ENCODE measurements at regions not wholly inside any gene's neighbourhood (a gene's known extent, or its start where the extent isn't known, plus 50 kb on each side); places are given as distances from the start of the nearest gene placed in this dataset.

DNA sequence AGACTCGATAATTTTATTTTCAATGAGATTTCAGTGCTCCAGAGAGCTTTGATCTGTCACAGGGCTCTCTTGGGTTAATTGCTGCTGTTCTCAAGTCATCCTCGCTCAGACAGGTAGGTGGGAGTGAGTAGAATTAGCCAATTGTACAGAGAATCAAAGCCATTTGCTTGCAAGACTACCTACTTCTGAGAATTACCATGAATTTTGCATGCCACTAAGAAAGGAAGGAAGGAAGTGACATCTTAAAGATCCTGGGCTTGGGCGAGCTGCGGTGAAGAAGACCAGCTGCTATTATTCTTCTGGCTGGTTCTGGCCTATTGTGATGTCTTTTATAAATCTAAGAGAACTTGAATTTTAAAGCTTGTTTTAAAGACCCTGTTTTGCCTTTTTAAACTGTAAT, 154.1 kb upstream of the LPP start:
- no TSS peak for BruUV-seq (replicated peaks)
- POLR2A ChIA-PET (ENCODE audit: unreplicated experiment) = no interaction called here
- H3F3A ChIP-seq (ENCODE audit: insufficient read depth, low read depth) = peaks cover 21% of the 10 kb centered on the region; the same call in 1 of the 2 replicates
- H3K27me3 ChIP-seq (ENCODE audit: insufficient read depth, low read depth) = no peaks in the 10 kb centered on the region
- CTCF ChIA-PET = interaction anchor here (0.6 kb wide), 1 partner anchor 917 kb away, joined by 3 read pairs; no protein-coding TSS in a partner anchor
- H3K4me3 ChIP-seq = no peak overlapping the region
- H3K79me2 ChIP-seq (ENCODE audit: low read depth) = no peaks in the 10 kb centered on the region
- H2AFZ ChIP-seq = no peak overlapping the region
- H3K4me2 ChIP-seq = no peak overlapping the region
- H3K27ac ChIP-seq = no peak overlapping the region
- no peaks in the 10 kb centered on the region for H4K20me1 ChIP-seq (ENCODE audit: insufficient read depth)
- no peak for DNase-seq
- H3K4me1 ChIP-seq (replicated peaks; ENCODE audit: insufficient read depth) = peaks cover 32% of the 10 kb centered on the region
- TF ChIP-seq CTCF (conservative IDR thresholded peaks at IDR 0.05) = no peak
- TF ChIP-seq EZH2 (IDR thresholded peaks at IDR 0.05; ENCODE audit: low read depth) = no peak
- intact Hi-C loops (cut with micrococcal nuclease; ENCODE audit: unreplicated experiment) = no loop called here
- no peaks in the 10 kb centered on the region for H3K9me3 ChIP-seq (ENCODE audit: insufficient read depth, low read depth)
- no peaks in the 10 kb centered on the region for H3K36me3 ChIP-seq (ENCODE audit: low read depth)
- no peaks in the 10 kb centered on the region for H3K9me2 ChIP-seq (ENCODE audit: insufficient read depth)

DNA sequence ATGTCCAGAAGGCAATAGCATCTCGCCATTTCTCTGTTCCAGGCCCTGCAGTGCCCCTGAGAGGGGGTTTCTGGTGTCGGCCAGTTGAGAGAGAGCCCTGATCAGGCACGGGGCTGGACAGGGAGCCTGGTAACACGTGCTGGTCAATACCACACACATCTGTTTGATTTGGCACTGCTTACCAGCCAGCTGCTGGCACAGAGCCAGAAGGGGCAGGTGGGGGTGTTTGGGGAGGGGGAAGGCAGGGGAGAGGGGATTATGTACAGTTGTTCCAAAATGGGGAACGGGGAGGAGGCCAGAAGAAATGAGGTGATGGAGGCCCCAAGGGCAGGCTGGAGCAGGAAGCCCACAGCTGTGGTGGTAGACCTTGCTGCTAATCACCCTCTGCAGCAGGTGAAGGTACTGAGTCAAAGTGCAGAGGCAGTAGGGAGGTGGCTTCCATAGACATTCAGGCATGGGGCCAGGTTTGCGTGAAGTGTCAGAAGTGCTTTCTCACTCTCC, 153.5 kb upstream of the LPP start:
- H3K27me3 ChIP-seq (ENCODE audit: insufficient read depth, low read depth) = no peaks in the 10 kb centered on the region
- H3K4me3 ChIP-seq = no peak overlapping the region
- BruUV-seq (replicated peaks) = no TSS peak
- DNase-seq = no peak
- H3K9me2 ChIP-seq (ENCODE audit: insufficient read depth) = no peaks in the 10 kb centered on the region
- no peak overlapping the region for H3K27ac ChIP-seq
- H2AFZ ChIP-seq = no peak overlapping the region
- intact Hi-C loops (cut with micrococcal nuclease; ENCODE audit: unreplicated experiment) = no loop called here
- no peaks in the 10 kb centered on the region for H3K36me3 ChIP-seq (ENCODE audit: low read depth)
- peaks cover 31% of the 10 kb centered on the region for H3K4me1 ChIP-seq (replicated peaks; ENCODE audit: insufficient read depth)
- H3F3A ChIP-seq (ENCODE audit: insufficient read depth, low read depth) = peaks cover 21% of the 10 kb centered on the region; the same call in 1 of the 2 replicates
- no peaks in the 10 kb centered on the region for H4K20me1 ChIP-seq (ENCODE audit: insufficient read depth)
- no peak overlapping the region for H3K4me2 ChIP-seq
- H3K9me3 ChIP-seq (ENCODE audit: insufficient read depth, low read depth) = no peaks in the 10 kb centered on the region
- POLR2A ChIA-PET (ENCODE audit: unreplicated experiment) = no interaction called here
- CTCF ChIA-PET = interaction anchor here (0.6 kb wide), 1 partner anchor 917 kb away, joined by 3 read pairs; no protein-coding TSS in a partner anchor
- H3K79me2 ChIP-seq (ENCODE audit: low read depth) = no peaks in the 10 kb centered on the region
- no peak for TF ChIP-seq EZH2 (IDR thresholded peaks at IDR 0.05; ENCODE audit: low read depth)
- no peak for TF ChIP-seq CTCF (conservative IDR thresholded peaks at IDR 0.05)

DNA sequence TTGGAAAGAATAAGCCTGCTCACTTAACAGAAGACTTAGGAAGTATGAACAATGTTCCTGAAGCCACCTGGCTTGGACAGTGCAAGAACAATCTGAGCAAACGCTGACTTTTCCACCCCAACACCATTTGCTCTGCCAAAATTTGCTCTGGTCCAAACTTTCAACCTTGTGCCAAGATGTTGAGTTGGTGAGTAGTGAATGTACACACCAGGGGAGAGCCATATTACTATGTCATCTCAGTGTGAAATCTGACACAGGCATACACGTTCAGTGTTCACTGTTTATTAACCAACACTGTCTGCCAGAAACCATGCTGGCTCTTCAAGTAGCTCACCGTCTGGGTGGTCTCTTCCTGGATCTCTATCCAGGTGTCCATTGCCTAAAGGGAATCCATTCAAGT, 152.9 kb upstream of the LPP start:
- intact Hi-C loops (cut with micrococcal nuclease; ENCODE audit: unreplicated experiment) = no loop called here
- H3K4me2 ChIP-seq = no peak overlapping the region
- POLR2A ChIA-PET (ENCODE audit: unreplicated experiment) = no interaction called here
- no peak overlapping the region for H2AFZ ChIP-seq
- no peaks in the 10 kb centered on the region for H3K9me2 ChIP-seq (ENCODE audit: insufficient read depth)
- TF ChIP-seq CTCF (conservative IDR thresholded peaks at IDR 0.05) (no peak), EZH2 (IDR thresholded peaks at IDR 0.05; ENCODE audit: low read depth) (no peak)
- H3K9me3 ChIP-seq (ENCODE audit: insufficient read depth, low read depth) = no peaks in the 10 kb centered on the region
- CTCF ChIA-PET = no interaction called here
- H3K4me3 ChIP-seq = no peak overlapping the region
- no peaks in the 10 kb centered on the region for H3K27me3 ChIP-seq (ENCODE audit: insufficient read depth, low read depth)
- H4K20me1 ChIP-seq (ENCODE audit: insufficient read depth) = no peaks in the 10 kb centered on the region
- no TSS peak for BruUV-seq (replicated peaks)
- peaks cover 21% of the 10 kb centered on the region; the same call in 1 of the 2 replicates for H3F3A ChIP-seq (ENCODE audit: insufficient read depth, low read depth)
- peaks cover 31% of the 10 kb centered on the region for H3K4me1 ChIP-seq (replicated peaks; ENCODE audit: insufficient read depth)
- DNase-seq = no peak
- no peaks in the 10 kb centered on the region for H3K36me3 ChIP-seq (ENCODE audit: low read depth)
- no peak overlapping the region for H3K27ac ChIP-seq
- H3K79me2 ChIP-seq (ENCODE audit: low read depth) = no peaks in the 10 kb centered on the region

Measured in PC-9 (cell line).